Right atrium auricular region (tissue), 2 donors: ENCODE measurements at regions not wholly inside any gene's neighbourhood (a gene's known extent, or its start where the extent isn't known, plus 50 kb on each side); places are given as distances from the start of the nearest gene placed in this dataset.

Source experiments
- DNase-seq: peaks from one replicate; pipeline ENCODE4 v3.0.0-alpha.2; 2019; ENCODE audit warnings: low spot score
- H3K27ac ChIP-seq, 2 donors: fragments of 200-600 bp; sonication (generic); 1 replicate in 1 of 2; 2 replicates in 1 of 2; pipeline ENCODE4 v1.5.1; 2016 to 2019
- H3K27me3 ChIP-seq, 2 donors: fragments of 200-600 bp; sonication (generic); one replicate each; pipeline versions ENCODE4 v1.5.1 to v1.6.0; 2017 to 2019
- H3K36me3 ChIP-seq: fragments of 200-600 bp; sonication (generic); one replicate; pipeline ENCODE4 v1.5.1; 2016
- H3K4me1 ChIP-seq, 2 donors: fragments of 200-600 bp; sonication (generic); one replicate each; pipeline versions ENCODE4 v1.5.1 to v1.6.0; 2017 to 2019
- H3K4me3 ChIP-seq, 2 donors: fragments of 200-600 bp; sonication (generic); 1 replicate in 1 of 2; 2 replicates in 1 of 2; pipeline ENCODE4 v1.5.1; 2017 to 2019; ENCODE audit warnings: mild to moderate bottlenecking in 1 of 2, moderate library complexity in 1 of 2
- H3K9me3 ChIP-seq, 2 donors: fragments of 200-600 bp; sonication (generic); one replicate each; pipeline ENCODE4 v1.5.1; 2019
- CTCF ChIP-seq, 2 donors: fragments of 200-600 bp; sonication (generic); IDR thresholded peaks; one replicate each; pipeline ENCODE4 v1.5.1; 2019; ENCODE audit warnings: antibody characterized with exemption in 2 of 2

GRCh38 chr1:208997726-208998312 lies 585.7 kb upstream of the CAMK1G start:
- H3K27me3 ChIP-seq, result no peaks in the 10 kb centered on the region
- no peak overlapping the region for H3K27ac ChIP-seq
- no peak for DNase-seq
- TF ChIP-seq CTCF (IDR thresholded peaks at IDR 0.05), result peak in 1 of 2 donors; percentile 25
- no peak overlapping the region for H3K4me3 ChIP-seq
- H3K36me3 ChIP-seq, result no peaks in the 10 kb centered on the region
- no peaks in the 10 kb centered on the region for H3K4me1 ChIP-seq
- no peaks in the 10 kb centered on the region for H3K9me3 ChIP-seq

GRCh38 chr1:209008586-209008985 lies 574.9 kb upstream of the CAMK1G start:
- Histone ChIP-seq H3K27ac (no peak overlapping the region), H3K27me3 (no peaks in the 10 kb centered on the region), H3K4me3 (no peak overlapping the region), H3K36me3 (no peaks in the 10 kb centered on the region), H3K4me1 (no peaks in the 10 kb centered on the region), H3K9me3 (no peaks in the 10 kb centered on the region)
- no peak for DNase-seq
- no peak for TF ChIP-seq CTCF (IDR thresholded peaks at IDR 0.05)

- H3K9me3 ChIP-seq, result no peaks in the 10 kb centered on the region
- no peaks in the 10 kb centered on the region for H3K27me3 ChIP-seq
- H3K4me1 ChIP-seq, result no peaks in the 10 kb centered on the region
- no peak overlapping the region for H3K4me3 ChIP-seq
- no peak for TF ChIP-seq CTCF (IDR thresholded peaks at IDR 0.05)
- no peaks in the 10 kb centered on the region for H3K36me3 ChIP-seq
- no peak overlapping the region for H3K27ac ChIP-seq
- DNase-seq, result no peak
Measured at GRCh38 chr1:209010475-209011230, 572.9 kb upstream of the CAMK1G start.

GRCh38 chr1:209012443-209013196 lies 570.9 kb upstream of the CAMK1G start:
- no peak for TF ChIP-seq CTCF (IDR thresholded peaks at IDR 0.05)
- no peak for DNase-seq
- H3K27me3 ChIP-seq, result no peaks in the 10 kb centered on the region

GRCh38 chr1:209015092-209015491 lies 568.4 kb upstream of the CAMK1G start:
- H3K27ac ChIP-seq, result no peak overlapping the region
- TF ChIP-seq CTCF (IDR thresholded peaks at IDR 0.05), result no peak
- H3K27me3 ChIP-seq, result no peaks in the 10 kb centered on the region
- no peaks in the 10 kb centered on the region for H3K4me1 ChIP-seq
- H3K36me3 ChIP-seq, result no peaks in the 10 kb centered on the region
- H3K4me3 ChIP-seq, result no peak overlapping the region
- peaks cover 0 to 16% of the 10 kb centered on the region in 2 donors for H3K9me3 ChIP-seq
- no peak for DNase-seq

More at GRCh38 chr1:209012443-209013196, 570.9 kb upstream of the CAMK1G start:
- Histone ChIP-seq H3K27ac (no peak overlapping the region), H3K4me1 (no peaks in the 10 kb centered on the region), H3K9me3 (peaks cover 0 to 7% of the 10 kb centered on the region in 2 donors), H3K36me3 (no peaks in the 10 kb centered on the region), H3K4me3 (no peak overlapping the region)
